A549 (cell line): ENCODE measurements at regions not wholly inside any gene's neighbourhood (a gene's known extent, or its start where the extent isn't known, plus 50 kb on each side); places are given as distances from the start of the nearest gene placed in this dataset.

Experiments
- CHD2 ChIP-seq: fragments of 150-350 bp; IDR thresholded peaks from 2 replicates; pipeline ENCODE4 v1.6.1; 2014; ENCODE audit warnings: low read length; ENCODE audit not compliant: partially characterized antibody
- EP300 ChIP-seq, 2 experiments: fragments of >200 bp; sonication (Bioruptor Twin); formaldehyde crosslinking; IDR thresholded peaks; 2 replicates in 1 of 2; 3 replicates in 1 of 2; pipeline ENCODE4 v1.6.1; 2016 to 2017
- ESRRA ChIP-seq: fragments of 150-350 bp; IDR thresholded peaks from 2 replicates; pipeline ENCODE4 v1.6.1; 2014; ENCODE audit warnings: mild to moderate bottlenecking, low read length, borderline replicate concordance
- POLR2A ChIP-seq: IDR thresholded peaks from 2 replicates; pipeline ENCODE4 v1.6.1; 2012; ENCODE audit warnings: mild to moderate bottlenecking, low read length
- RAD21 ChIP-seq, 2 experiments: fragments of >200 bp in 1 of 2; sonication (Bioruptor Twin) in 1 of 2; formaldehyde crosslinking in 1 of 2; IDR thresholded peaks in 1 of 2; conservative IDR thresholded peaks in 1 of 2; 2 replicates in 1 of 2; 3 replicates in 1 of 2; pipeline ENCODE4 v1.6.1; 2012 to 2018; ENCODE audit warnings: inconsistent platforms in 1 of 2
- RARB ChIP-seq: fragments of 250-450 bp; sonication (Bioruptor Pico); IDR thresholded peaks from 2 replicates; pipeline ENCODE4 v1.8.0; 2021; ENCODE audit warnings: mild to moderate bottlenecking, moderate library complexity
- RFX5 ChIP-seq: fragments of 450-650 bp; IDR thresholded peaks from 2 replicates; pipeline ENCODE4 v1.7.1; 2014; ENCODE audit warnings: antibody characterized with exemption, mild to moderate bottlenecking, moderate library complexity

- TF ChIP-seq CHD2 (no peak), POLR2A (no peak), ESRRA (no peak), RAD21 (conservative IDR thresholded peaks at IDR 0.05 in 1 of 2, IDR thresholded peaks at IDR 0.05 in 1 of 2) (no peak), EP300 (IDR thresholded peaks at IDR 0.05) (no peak), RARB (no peak), RFX5 (no peak)
Measured at GRCh38 chr10:56266120-56266519, 94.9 kb downstream of the ZWINT start.
